ENCODE measurements at regions not wholly inside any gene's neighbourhood (a gene's known extent, or its start where the extent isn't known, plus 50 kb on each side); places are given as distances from the start of the nearest gene placed in this dataset.

- TF ChIP-seq, protein P1, sequence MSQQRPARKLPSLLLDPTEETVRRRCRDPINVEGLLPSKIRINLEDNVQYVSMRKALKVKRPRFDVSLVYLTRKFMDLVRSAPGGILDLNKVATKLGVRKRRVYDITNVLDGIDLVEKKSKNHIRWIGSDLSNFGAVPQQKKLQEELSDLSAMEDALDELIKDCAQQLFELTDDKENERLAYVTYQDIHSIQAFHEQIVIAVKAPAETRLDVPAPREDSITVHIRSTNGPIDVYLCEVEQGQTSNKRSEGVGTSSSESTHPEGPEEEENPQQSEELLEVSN (IDR thresholded peaks at IDR 0.05; ENCODE audit: borderline replicate concordance, low read depth) = no peak
- TF ChIP-seq, protein P2, sequence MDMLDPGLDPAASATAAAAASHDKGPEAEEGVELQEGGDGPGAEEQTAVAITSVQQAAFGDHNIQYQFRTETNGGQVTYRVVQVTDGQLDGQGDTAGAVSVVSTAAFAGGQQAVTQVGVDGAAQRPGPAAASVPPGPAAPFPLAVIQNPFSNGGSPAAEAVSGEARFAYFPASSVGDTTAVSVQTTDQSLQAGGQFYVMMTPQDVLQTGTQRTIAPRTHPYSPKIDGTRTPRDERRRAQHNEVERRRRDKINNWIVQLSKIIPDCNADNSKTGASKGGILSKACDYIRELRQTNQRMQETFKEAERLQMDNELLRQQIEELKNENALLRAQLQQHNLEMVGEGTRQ (IDR thresholded peaks at IDR 0.05) = no peak
Observed at GRCh38 chrX:22690116-22690515, 309.6 kb upstream of the DDX53 start (continued).

DNA sequence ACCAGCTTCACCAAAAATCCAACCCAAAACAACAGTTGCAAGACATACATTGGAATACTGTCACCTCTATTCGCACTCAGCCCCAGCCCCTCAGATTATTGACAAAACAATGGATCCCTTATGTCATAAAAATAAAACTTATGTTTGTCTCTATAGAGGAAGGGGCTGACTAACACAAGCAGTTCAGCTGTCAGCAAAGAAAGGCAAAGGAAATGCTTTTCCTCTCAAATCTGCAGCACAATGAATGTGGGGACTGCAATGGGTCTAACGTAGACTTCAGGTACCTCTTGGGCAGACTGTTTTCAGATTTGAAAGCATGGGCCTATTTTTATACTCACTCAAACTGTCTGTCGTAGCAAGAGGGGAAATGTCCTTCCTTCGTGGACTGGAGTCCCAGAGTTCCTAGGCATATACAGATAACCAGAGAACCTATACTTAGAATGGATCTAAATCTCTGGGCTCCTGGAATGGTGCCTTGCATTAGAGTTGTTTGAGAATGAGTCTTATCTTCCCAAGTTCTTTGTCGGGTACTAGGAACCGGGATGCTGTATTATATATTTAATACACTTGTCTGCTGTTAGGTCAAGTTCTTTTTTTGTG lies 307.7 kb upstream of the DDX53 start:
- TF ChIP-seq NR3C1 (IDR thresholded peaks at IDR 0.05) = no peak
- no peak for TF ChIP-seq JUNB (IDR thresholded peaks at IDR 0.05)
- TF ChIP-seq, protein P3, sequence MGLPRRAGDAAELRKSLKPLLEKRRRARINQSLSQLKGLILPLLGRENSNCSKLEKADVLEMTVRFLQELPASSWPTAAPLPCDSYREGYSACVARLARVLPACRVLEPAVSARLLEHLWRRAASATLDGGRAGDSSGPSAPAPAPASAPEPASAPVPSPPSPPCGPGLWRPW (IDR thresholded peaks at IDR 0.05) = no peak
- TF ChIP-seq EHF (CRISPR knock-in tag; IDR thresholded peaks at IDR 0.05) = no peak
- no peak for TF ChIP-seq FOXS1 (CRISPR knock-in tag; IDR thresholded peaks at IDR 0.05)
- no peak for TF ChIP-seq ZSCAN20 (CRISPR knock-in tag; IDR thresholded peaks at IDR 0.05)
- no peak for TF ChIP-seq ZNF302 (CRISPR knock-in tag; IDR thresholded peaks at IDR 0.05)
- no peak for TF ChIP-seq MAFK (IDR thresholded peaks at IDR 0.05; ENCODE audit: partially characterized antibody)
- TF ChIP-seq CEBPB (IDR thresholded peaks at IDR 0.05) = no peak
- TF ChIP-seq RARB (CRISPR knock-in tag; IDR thresholded peaks at IDR 0.05) = no peak
- TF ChIP-seq HDAC2 (IDR thresholded peaks at IDR 0.05) = no peak
- TF ChIP-seq CBX8 (IDR thresholded peaks at IDR 0.05) = no peak
- no peak for TF ChIP-seq NPAS2 (CRISPR knock-in tag; IDR thresholded peaks at IDR 0.05; ENCODE audit: borderline replicate concordance)
- TF ChIP-seq EHMT2 (IDR thresholded peaks at IDR 0.05; ENCODE audit: low read depth) = no peak
- TF ChIP-seq CHD4 (IDR thresholded peaks at IDR 0.05; ENCODE audit: borderline replicate concordance) = no peak
- no peak for TF ChIP-seq CHD2 (IDR thresholded peaks at IDR 0.05; ENCODE audit: low read length, partially characterized antibody)
- TF ChIP-seq, protein P4, sequence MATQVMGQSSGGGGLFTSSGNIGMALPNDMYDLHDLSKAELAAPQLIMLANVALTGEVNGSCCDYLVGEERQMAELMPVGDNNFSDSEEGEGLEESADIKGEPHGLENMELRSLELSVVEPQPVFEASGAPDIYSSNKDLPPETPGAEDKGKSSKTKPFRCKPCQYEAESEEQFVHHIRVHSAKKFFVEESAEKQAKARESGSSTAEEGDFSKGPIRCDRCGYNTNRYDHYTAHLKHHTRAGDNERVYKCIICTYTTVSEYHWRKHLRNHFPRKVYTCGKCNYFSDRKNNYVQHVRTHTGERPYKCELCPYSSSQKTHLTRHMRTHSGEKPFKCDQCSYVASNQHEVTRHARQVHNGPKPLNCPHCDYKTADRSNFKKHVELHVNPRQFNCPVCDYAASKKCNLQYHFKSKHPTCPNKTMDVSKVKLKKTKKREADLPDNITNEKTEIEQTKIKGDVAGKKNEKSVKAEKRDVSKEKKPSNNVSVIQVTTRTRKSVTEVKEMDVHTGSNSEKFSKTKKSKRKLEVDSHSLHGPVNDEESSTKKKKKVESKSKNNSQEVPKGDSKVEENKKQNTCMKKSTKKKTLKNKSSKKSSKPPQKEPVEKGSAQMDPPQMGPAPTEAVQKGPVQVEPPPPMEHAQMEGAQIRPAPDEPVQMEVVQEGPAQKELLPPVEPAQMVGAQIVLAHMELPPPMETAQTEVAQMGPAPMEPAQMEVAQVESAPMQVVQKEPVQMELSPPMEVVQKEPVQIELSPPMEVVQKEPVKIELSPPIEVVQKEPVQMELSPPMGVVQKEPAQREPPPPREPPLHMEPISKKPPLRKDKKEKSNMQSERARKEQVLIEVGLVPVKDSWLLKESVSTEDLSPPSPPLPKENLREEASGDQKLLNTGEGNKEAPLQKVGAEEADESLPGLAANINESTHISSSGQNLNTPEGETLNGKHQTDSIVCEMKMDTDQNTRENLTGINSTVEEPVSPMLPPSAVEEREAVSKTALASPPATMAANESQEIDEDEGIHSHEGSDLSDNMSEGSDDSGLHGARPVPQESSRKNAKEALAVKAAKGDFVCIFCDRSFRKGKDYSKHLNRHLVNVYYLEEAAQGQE (IDR thresholded peaks at IDR 0.05) = no peak
- POLR2A ChIA-PET = no interaction called here
- Histone ChIP-seq H3K9me3 (no peaks in the 10 kb centered on the region), H3K4me1 (no peaks in the 10 kb centered on the region), H3K4me3 (no peak overlapping the region), H3K27ac (no peak overlapping the region), H3K4me2 (no peak overlapping the region)
- CTCF ChIA-PET = no interaction called here
- 25% methylated on average over 6 of the region's 6 CpGs for WGBS (ENCODE audit: missing lambda C conversion rate)
- ATAC-seq = no peak
- DNase-seq (ENCODE audit: low read depth in 1 of 2, low spot score in 1 of 2) = no peak
- FAIRE-seq = no peak

GRCh38 chrX:22698151-22698550 lies 301.6 kb upstream of the DDX53 start:
- Histone ChIP-seq H3K27ac (no peak overlapping the region), H3K4me2 (no peak overlapping the region), H3K9me3 (no peaks in the 10 kb centered on the region), H3K4me1 (no peaks in the 10 kb centered on the region), H3K4me3 (no peak overlapping the region)
- ChIA-PET CTCF (no interaction called here), POLR2A (no interaction called here)
- no peak for FAIRE-seq
- TF ChIP-seq NFE2L2 (conservative IDR thresholded peaks at IDR 0.05; ENCODE audit: low read length) (no peak), FOSL2 (IDR thresholded peaks at IDR 0.05) (no peak), FOSL2 (CRISPR knock-in tag; IDR thresholded peaks at IDR 0.05) (no peak), ZNF302 (CRISPR knock-in tag; IDR thresholded peaks at IDR 0.05) (no peak), CHD4 (IDR thresholded peaks at IDR 0.05; ENCODE audit: borderline replicate concordance) (no peak), SMC3 (IDR thresholded peaks at IDR 0.05) (no peak), FOXS1 (CRISPR knock-in tag; IDR thresholded peaks at IDR 0.05) (no peak), PHF8 (IDR thresholded peaks at IDR 0.05; ENCODE audit: borderline replicate concordance, low read depth) (no peak), HDAC2 (IDR thresholded peaks at IDR 0.05) (no peak), CHD2 (IDR thresholded peaks at IDR 0.05; ENCODE audit: low read length, partially characterized antibody) (no peak), GATA3 (IDR thresholded peaks at IDR 0.05; ENCODE audit: borderline replicate concordance) (no peak), CEBPB (IDR thresholded peaks at IDR 0.05) (no peak), MAZ (IDR thresholded peaks at IDR 0.05; ENCODE audit: borderline replicate concordance, low read depth, low read length) (no peak)
- TF ChIP-seq, protein P5, sequence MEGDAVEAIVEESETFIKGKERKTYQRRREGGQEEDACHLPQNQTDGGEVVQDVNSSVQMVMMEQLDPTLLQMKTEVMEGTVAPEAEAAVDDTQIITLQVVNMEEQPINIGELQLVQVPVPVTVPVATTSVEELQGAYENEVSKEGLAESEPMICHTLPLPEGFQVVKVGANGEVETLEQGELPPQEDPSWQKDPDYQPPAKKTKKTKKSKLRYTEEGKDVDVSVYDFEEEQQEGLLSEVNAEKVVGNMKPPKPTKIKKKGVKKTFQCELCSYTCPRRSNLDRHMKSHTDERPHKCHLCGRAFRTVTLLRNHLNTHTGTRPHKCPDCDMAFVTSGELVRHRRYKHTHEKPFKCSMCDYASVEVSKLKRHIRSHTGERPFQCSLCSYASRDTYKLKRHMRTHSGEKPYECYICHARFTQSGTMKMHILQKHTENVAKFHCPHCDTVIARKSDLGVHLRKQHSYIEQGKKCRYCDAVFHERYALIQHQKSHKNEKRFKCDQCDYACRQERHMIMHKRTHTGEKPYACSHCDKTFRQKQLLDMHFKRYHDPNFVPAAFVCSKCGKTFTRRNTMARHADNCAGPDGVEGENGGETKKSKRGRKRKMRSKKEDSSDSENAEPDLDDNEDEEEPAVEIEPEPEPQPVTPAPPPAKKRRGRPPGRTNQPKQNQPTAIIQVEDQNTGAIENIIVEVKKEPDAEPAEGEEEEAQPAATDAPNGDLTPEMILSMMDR (IDR thresholded peaks at IDR 0.05) = no peak
- TF ChIP-seq, protein P6, sequence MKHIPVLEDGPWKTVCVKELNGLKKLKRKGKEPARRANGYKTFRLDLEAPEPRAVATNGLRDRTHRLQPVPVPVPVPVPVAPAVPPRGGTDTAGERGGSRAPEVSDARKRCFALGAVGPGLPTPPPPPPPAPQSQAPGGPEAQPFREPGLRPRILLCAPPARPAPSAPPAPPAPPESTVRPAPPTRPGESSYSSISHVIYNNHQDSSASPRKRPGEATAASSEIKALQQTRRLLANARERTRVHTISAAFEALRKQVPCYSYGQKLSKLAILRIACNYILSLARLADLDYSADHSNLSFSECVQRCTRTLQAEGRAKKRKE (CRISPR knock-in tag; IDR thresholded peaks at IDR 0.05; ENCODE audit: low read depth) = no peak
- no peak for ATAC-seq
- DNase-seq (ENCODE audit: low read depth in 1 of 2, low spot score in 1 of 2) = no peak
